ENCODE measurements at regions not wholly inside any gene's neighbourhood (a gene's known extent, or its start where the extent isn't known, plus 50 kb on each side); places are given as distances from the start of the nearest gene placed in this dataset.
A peak's percentile ranks its signal among the peaks of the same experiment; 100 is the strongest.
"Not testable (repeated sequence)": the region's sequence is repeated elsewhere in the genome, so short reads cannot be mapped to it uniquely, and the experiment has no call there.

- DNase-seq = no peak
These were observed 107.0 kb upstream of the TMEM132E start for GRCh38 chr17:34472363-34472762.

- not testable (repeated sequence) for DNase-seq
These were observed 108.1 kb upstream of the TMEM132E start for GRCh38 chr17:34471278-34471677.

GRCh38 chr17:34465789-34466188 lies 102.8 kb upstream of the CCL1 start:
- peak; percentile 75 to 88 (median 81) for DNase-seq

- DNase-seq = no peak
These were observed 101.8 kb upstream of the CCL1 start for GRCh38 chr17:34464812-34465211.

GRCh38 chr17:34458266-34458665 lies 95.2 kb upstream of the CCL1 start:
- DNase-seq = no peak

GRCh38 chr17:34456121-34456520 lies 93.1 kb upstream of the CCL1 start:
- DNase-seq = no peak

- DNase-seq = no peak
These were observed 89.7 kb upstream of the CCL1 start for GRCh38 chr17:34452769-34453168.

- DNase-seq = no peak
These were observed 88.3 kb upstream of the CCL1 start for GRCh38 chr17:34451313-34451712.

- no peak for DNase-seq
These were observed 84.4 kb upstream of the CCL1 start for GRCh38 chr17:34447406-34447805.

GRCh38 chr17:34445101-34445500 lies 82.1 kb upstream of the CCL1 start:
- no peak for DNase-seq

- peak; percentile 50 to 66 (median 51) for DNase-seq
These were observed 80.8 kb upstream of the CCL1 start for GRCh38 chr17:34443619-34444469.

GRCh38 chr17:34442387-34443111 lies 79.5 kb upstream of the CCL1 start:
- no peak for DNase-seq

GRCh38 chr17:34437188-34437587 lies 74.2 kb upstream of the CCL1 start:
- no peak for DNase-seq

GRCh38 chr17:34436607-34437006 lies 73.6 kb upstream of the CCL1 start:
- no peak for DNase-seq

GRCh38 chr17:34435182-34435928 lies 72.3 kb upstream of the CCL1 start:
- no peak for DNase-seq

GRCh38 chr17:34434052-34434451 lies 71.0 kb upstream of the CCL1 start:
- DNase-seq = peak; percentile 71 to 87 (median 77)

GRCh38 chr17:34424814-34425491 lies 61.9 kb upstream of the CCL1 start:
- DNase-seq = no peak

GRCh38 chr17:34423978-34424813 lies 61.2 kb upstream of the CCL1 start:
- DNase-seq = peak in 2 of 3 donors; percentile 11 to 31

GRCh38 chr17:34423315-34423714 lies 60.3 kb upstream of the CCL1 start:
- DNase-seq = not testable (repeated sequence)

GRCh38 chr17:34420900-34421299 lies 57.9 kb upstream of the CCL1 start:
- DNase-seq = no peak

GRCh38 chr17:34420254-34420766 lies 57.3 kb upstream of the CCL1 start:
- DNase-seq = peak; percentile 72 to 82 (median 76)

GRCh38 chr17:34416116-34416515 lies 53.1 kb upstream of the CCL1 start:
- no peak for DNase-seq

All from suppressor macrophage treated with lipopolysaccharide for 1 hour (primary cell).